Trophoblast cell (in vitro differentiated cells and primary cell): ENCODE measurements at regions not wholly inside any gene's neighbourhood (a gene's known extent, or its start where the extent isn't known, plus 50 kb on each side); places are given as distances from the start of the nearest gene placed in this dataset.

ENCODE experiments used
- DNase-seq, 2 donors: peaks; one replicate each; pipeline ENCODE4 v3.0.0-alpha.2; 2016
- H2AFZ ChIP-seq: 2 replicates; pipeline ENCODE4 v1.6.1; 2013; ENCODE audit warnings: low read length, moderate library complexity, mild to moderate bottlenecking; ENCODE audit not compliant: insufficient read depth, poor library complexity
- H2AK5ac ChIP-seq: 2 replicates; pipeline ENCODE4 v1.6.1; 2013; ENCODE audit warnings: mild to moderate bottlenecking, low read length
- H2BK120ac ChIP-seq: 2 replicates; pipeline ENCODE4 v1.6.1; 2013; ENCODE audit warnings: low read length, mild to moderate bottlenecking, moderate library complexity; ENCODE audit not compliant: insufficient read depth, poor library complexity
- H2BK12ac ChIP-seq: 2 replicates; pipeline ENCODE4 v1.6.1; 2013; ENCODE audit warnings: mild to moderate bottlenecking, low read length, moderate library complexity
- H2BK5ac ChIP-seq: 2 replicates; pipeline ENCODE4 v1.6.1; 2013; ENCODE audit warnings: low read length, low read depth, moderate library complexity, mild to moderate bottlenecking; ENCODE audit not compliant: poor library complexity
- H3K14ac ChIP-seq: 2 replicates; pipeline ENCODE4 v1.6.1; 2013; ENCODE audit warnings: mild to moderate bottlenecking, low read length
- H3K18ac ChIP-seq: 2 replicates; pipeline ENCODE4 v1.6.1; 2013; ENCODE audit warnings: mild to moderate bottlenecking, low read length
- H3K23ac ChIP-seq: 2 replicates; pipeline ENCODE4 v1.6.1; 2013; ENCODE audit warnings: low read length
- H3K27ac ChIP-seq: 2 replicates; pipeline ENCODE4 v1.5.1; 2013; ENCODE audit warnings: low read depth, mild to moderate bottlenecking, inconsistent platforms, low read length, moderate library complexity
- H3K27me3 ChIP-seq: 2 replicates; pipeline ENCODE4 v1.6.1; 2013; ENCODE audit warnings: inconsistent platforms, mild to moderate bottlenecking, low read length, moderate library complexity; ENCODE audit not compliant: insufficient read depth
- H3K36me3 ChIP-seq, 2 experiments: 1 replicate in 1 of 2; 2 replicates in 1 of 2; pipeline ENCODE4 v1.6.1; 2013; ENCODE audit warnings: low read length in 2 of 2, mild to moderate bottlenecking in 2 of 2, moderate library complexity in 1 of 2; ENCODE audit not compliant: insufficient read depth in 2 of 2, control insufficient read depth in 1 of 2
- H3K4ac ChIP-seq: 2 replicates; pipeline ENCODE4 v1.6.1; 2013; ENCODE audit warnings: low read depth, mild to moderate bottlenecking, low read length, moderate library complexity
- H3K4me1 ChIP-seq, 2 experiments: 1 replicate in 1 of 2; 2 replicates in 1 of 2; pipeline ENCODE4 v1.6.1; 2013; ENCODE audit warnings: low read length in 2 of 2, mild to moderate bottlenecking in 2 of 2, moderate library complexity in 1 of 2; ENCODE audit not compliant: insufficient read depth in 2 of 2, control insufficient read depth in 1 of 2
- H3K4me2 ChIP-seq: 2 replicates; pipeline ENCODE4 v1.6.1; 2013; ENCODE audit warnings: inconsistent platforms, mild to moderate bottlenecking, low read length, moderate library complexity
- H3K4me3 ChIP-seq: 2 replicates; pipeline ENCODE4 v1.5.1; 2013; ENCODE audit warnings: mild to moderate bottlenecking, low read depth, low read length, inconsistent platforms
- H3K79me1 ChIP-seq: one replicate; pipeline ENCODE4 v1.6.1; 2013; ENCODE audit warnings: low read length
- H3K79me2 ChIP-seq: 2 replicates; pipeline ENCODE4 v1.6.1; 2013; ENCODE audit warnings: low read length, mild to moderate bottlenecking; ENCODE audit not compliant: control insufficient read depth, insufficient read depth, poor library complexity
- H3K9ac ChIP-seq: 2 replicates; pipeline ENCODE4 v1.6.1; 2013; ENCODE audit warnings: mild to moderate bottlenecking, low read length
- H3K9me3 ChIP-seq: 2 replicates; pipeline ENCODE4 v1.6.1; 2013; ENCODE audit warnings: low read depth, mild to moderate bottlenecking, control low read depth, inconsistent platforms, low read length; ENCODE audit not compliant: insufficient read depth
- H4K12ac ChIP-seq: 2 replicates; pipeline ENCODE4 v1.6.1; 2013; ENCODE audit warnings: low read depth, mild to moderate bottlenecking, low read length, moderate library complexity
- H4K8ac ChIP-seq: 2 replicates; pipeline ENCODE4 v1.6.1; 2013; ENCODE audit warnings: low read depth, mild to moderate bottlenecking, low read length, moderate library complexity
- H4K91ac ChIP-seq: one replicate; pipeline ENCODE4 v1.6.1; 2013; ENCODE audit warnings: low read depth, mild to moderate bottlenecking, low read length, moderate library complexity
- WGBS: extraction: QIAGEN DNeasy Blood & Tissue Kit; methylation state at CpG from one replicate; pipeline ENCODE4 v1.1.7; 2013; ENCODE audit warnings: missing lambda C conversion rate; ENCODE audit not compliant: insufficient read length, insufficient coverage; ENCODE audit errors: extremely low coverage; 5-methylcytosine and 5-hydroxymethylcytosine counted together

DNA sequence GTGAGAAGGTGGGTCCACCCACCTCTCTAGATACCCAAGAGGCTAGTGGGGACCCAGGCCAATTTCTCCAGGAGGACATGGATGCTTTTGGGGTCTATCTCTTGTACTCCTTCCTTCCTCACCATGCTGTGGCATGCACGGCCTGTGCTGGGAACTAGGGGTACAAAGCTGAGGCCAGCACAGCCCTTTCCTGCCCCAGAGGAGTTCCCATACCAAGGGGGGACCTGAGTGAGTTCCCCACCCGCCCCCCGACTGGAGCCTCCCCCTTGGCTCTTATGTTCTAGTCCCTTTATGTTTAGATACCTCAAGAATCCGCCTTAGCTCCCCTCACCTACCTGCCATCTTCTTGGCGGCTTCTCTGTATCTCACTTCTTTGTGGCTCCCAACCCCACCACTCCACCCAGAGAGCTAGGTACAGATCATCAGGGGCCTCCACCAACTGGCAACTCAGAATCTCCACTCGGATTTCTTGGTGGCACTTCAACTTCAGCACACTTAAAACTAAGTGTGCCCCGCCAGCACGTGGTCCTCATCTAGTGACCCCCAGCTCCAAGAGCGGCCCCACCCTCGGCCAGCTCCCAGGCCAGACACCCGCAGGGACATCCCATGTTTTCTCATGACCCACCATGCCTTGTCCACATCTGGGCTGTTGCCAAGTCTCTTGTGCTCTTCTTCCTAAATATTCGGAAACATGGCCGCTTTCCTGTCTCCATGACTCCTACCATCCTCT lies 115.2 kb upstream of the RTL1 start:
- Histone ChIP-seq H3K23ac (no peak overlapping the region), H2BK5ac (no peak overlapping the region), H3K9me3 (peaks cover 21% of the 10 kb centered on the region), H2BK12ac (no peak overlapping the region), H4K12ac (no peak overlapping the region), H3K4me3 (no peak overlapping the region), H3K9ac (no peak overlapping the region), H4K8ac (no peak overlapping the region), H2AK5ac (no peak overlapping the region), H3K36me3 (no peaks in the 10 kb centered on the region), H3K4me2 (no peak overlapping the region), H3K4ac (no peak overlapping the region), H3K4me1 (no peaks in the 10 kb centered on the region), H2BK120ac (no peak overlapping the region), H3K79me2 (no peaks in the 10 kb centered on the region), H3K27ac (no peak overlapping the region), H3K79me1 (no peaks in the 10 kb centered on the region), H3K14ac (no peak overlapping the region), H2AFZ (no peak overlapping the region), H3K18ac (no peak overlapping the region), H3K27me3 (no peaks in the 10 kb centered on the region), H4K91ac (no peak overlapping the region)
- WGBS: no CpG with 5 or more reads among the region's 13 CpGs
- no peak for DNase-seq

DNA sequence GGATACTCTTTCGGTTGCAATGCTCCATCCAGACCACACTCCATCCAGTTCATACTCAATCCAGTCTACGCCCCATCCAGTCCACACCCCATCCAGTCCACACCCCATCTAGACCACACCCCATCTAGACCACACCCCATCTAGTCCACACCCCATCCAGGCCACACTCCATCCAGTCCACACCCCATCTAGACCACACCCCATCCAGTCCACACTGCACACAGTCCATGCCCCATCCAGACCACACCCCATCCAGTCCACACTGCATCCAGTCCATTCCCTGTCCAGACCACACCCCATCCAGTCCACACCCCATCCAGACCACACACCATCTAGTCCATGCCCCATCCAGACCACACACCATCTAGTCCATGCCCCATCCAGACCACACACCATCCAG lies 116.0 kb upstream of the RTL1 start:
- Histone ChIP-seq H2AFZ (no peak overlapping the region), H3K27ac (no peak overlapping the region), H4K91ac (no peak overlapping the region), H3K14ac (no peak overlapping the region), H4K12ac (no peak overlapping the region), H2AK5ac (no peak overlapping the region), H3K27me3 (no peaks in the 10 kb centered on the region), H3K4ac (no peak overlapping the region), H4K8ac (no peak overlapping the region), H3K9ac (no peak overlapping the region), H3K36me3 (no peaks in the 10 kb centered on the region), H3K4me2 (no peak overlapping the region), H3K4me3 (peak overlapping the region; percentile 50), H2BK12ac (no peak overlapping the region), H3K18ac (no peak overlapping the region), H3K23ac (no peak overlapping the region), H3K79me1 (no peaks in the 10 kb centered on the region), H2BK5ac (no peak overlapping the region), H3K4me1 (no peaks in the 10 kb centered on the region), H3K9me3 (peaks cover 26% of the 10 kb centered on the region), H3K79me2 (no peaks in the 10 kb centered on the region), H2BK120ac (no peak overlapping the region)
- no peak for DNase-seq
- WGBS: no CpG with 5 or more reads among the region's 2 CpGs

DNA sequence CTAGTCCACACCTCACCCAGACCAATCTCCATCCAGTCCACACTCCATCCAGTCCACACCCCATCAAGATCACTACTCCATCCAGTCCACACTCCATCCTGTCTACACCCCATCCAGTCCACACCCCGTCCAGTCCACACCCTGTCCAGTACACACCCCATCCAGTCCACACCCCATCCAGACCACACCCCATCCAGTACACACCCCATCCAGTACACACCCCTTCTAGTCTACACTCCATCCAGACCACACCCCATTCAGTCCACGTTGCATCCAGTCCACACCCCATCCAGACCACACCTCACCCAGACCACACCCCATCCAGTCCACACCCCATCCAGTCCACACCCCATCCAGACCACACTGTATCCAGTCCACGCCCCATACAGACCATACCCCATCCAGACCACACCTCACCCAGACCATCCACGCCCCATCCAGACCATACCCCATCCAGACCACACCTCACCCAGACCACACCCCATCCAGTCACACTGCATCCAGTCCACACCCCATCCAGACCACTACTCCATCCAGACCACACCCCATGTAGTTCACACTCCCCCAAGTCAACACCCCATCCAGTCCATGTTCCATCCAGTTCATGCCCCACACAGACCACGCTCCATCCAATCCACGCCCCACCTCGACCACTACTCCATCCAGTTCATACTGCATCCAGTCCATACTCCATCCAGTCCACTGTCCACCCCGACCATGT lies 116.6 kb upstream of the RTL1 start:
- H3K4me1 ChIP-seq: no peaks in the 10 kb centered on the region
- no peak overlapping the region for H3K4me2 ChIP-seq
- no peak overlapping the region for H3K27ac ChIP-seq
- H4K12ac ChIP-seq: no peak overlapping the region
- H3K23ac ChIP-seq: no peak overlapping the region
- H3K9me3 ChIP-seq: peaks cover 27% of the 10 kb centered on the region
- H3K79me1 ChIP-seq: no peaks in the 10 kb centered on the region
- H4K91ac ChIP-seq: no peak overlapping the region
- H3K18ac ChIP-seq: no peak overlapping the region
- H3K79me2 ChIP-seq: no peaks in the 10 kb centered on the region
- WGBS: no CpG with 5 or more reads among the region's 8 CpGs
- peak overlapping the region; percentile 57 for H3K4me3 ChIP-seq
- no peak overlapping the region for H3K4ac ChIP-seq
- no peak for DNase-seq
- H3K9ac ChIP-seq: peak overlapping the region; percentile 34
- no peak overlapping the region for H4K8ac ChIP-seq
- no peak overlapping the region for H2AK5ac ChIP-seq
- H3K27me3 ChIP-seq: no peaks in the 10 kb centered on the region
- no peak overlapping the region for H2BK12ac ChIP-seq
- H2BK5ac ChIP-seq: no peak overlapping the region
- H2BK120ac ChIP-seq: no peak overlapping the region
- no peaks in the 10 kb centered on the region for H3K36me3 ChIP-seq
- no peak overlapping the region for H2AFZ ChIP-seq
- no peak overlapping the region for H3K14ac ChIP-seq

DNA sequence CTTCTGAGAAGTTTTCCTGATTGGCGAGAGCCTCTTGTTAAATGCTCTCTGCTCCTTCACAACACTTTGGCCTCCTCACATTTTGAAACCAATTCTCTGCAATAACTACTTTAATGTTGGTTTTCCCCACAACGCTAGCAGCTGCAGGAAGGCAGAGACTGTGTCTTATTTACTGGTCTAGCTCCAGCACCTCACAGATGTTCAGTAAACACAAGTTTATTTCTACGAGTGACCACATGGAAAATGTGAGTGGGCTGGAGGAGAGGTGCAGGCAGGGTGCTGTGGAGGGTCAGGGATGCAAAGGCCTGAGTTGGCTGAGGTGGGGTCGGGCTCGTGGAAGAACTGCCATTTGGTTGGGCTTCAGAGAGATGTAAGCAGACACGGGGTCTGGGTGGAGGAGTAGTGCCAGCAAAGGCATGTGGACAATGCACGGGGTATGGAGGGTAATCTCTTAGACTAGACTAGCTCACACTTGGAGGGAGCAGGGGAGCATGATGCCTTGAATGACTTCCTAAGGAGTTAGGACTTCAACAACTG lies 117.4 kb upstream of the RTL1 start:
- Histone ChIP-seq H4K8ac (no peak overlapping the region), H2BK12ac (no peak overlapping the region), H3K9me3 (peaks cover 33% of the 10 kb centered on the region), H3K4me3 (no peak overlapping the region), H4K91ac (no peak overlapping the region), H2BK120ac (no peak overlapping the region), H3K18ac (no peak overlapping the region), H4K12ac (no peak overlapping the region), H3K4me1 (no peaks in the 10 kb centered on the region), H2AK5ac (no peak overlapping the region), H3K14ac (no peak overlapping the region), H3K36me3 (no peaks in the 10 kb centered on the region), H3K23ac (no peak overlapping the region), H3K27ac (no peak overlapping the region), H3K79me2 (no peaks in the 10 kb centered on the region), H2AFZ (no peak overlapping the region), H3K79me1 (no peaks in the 10 kb centered on the region), H3K4ac (no peak overlapping the region), H2BK5ac (no peak overlapping the region), H3K4me2 (no peak overlapping the region), H3K27me3 (no peaks in the 10 kb centered on the region), H3K9ac (no peak overlapping the region)
- no peak for DNase-seq
- no CpG with 5 or more reads among the region's 7 CpGs for WGBS
